DMS114 treated with DMSO at 0.1 percent for 48 hours (cell line): ENCODE measurements at regions not wholly inside any gene's neighbourhood (a gene's known extent, or its start where the extent isn't known, plus 50 kb on each side); places are given as distances from the start of the nearest gene placed in this dataset.
"Not testable (repeated sequence)": the region's sequence is repeated elsewhere in the genome, so short reads cannot be mapped to it uniquely, and the experiment has no call there.

Experiments used
- DNase-seq: peaks from one replicate; lab custom pipeline; 2025; ENCODE audit not compliant: unreplicated experiment; lab: John Stamatoyannopoulos, UW

DNA sequence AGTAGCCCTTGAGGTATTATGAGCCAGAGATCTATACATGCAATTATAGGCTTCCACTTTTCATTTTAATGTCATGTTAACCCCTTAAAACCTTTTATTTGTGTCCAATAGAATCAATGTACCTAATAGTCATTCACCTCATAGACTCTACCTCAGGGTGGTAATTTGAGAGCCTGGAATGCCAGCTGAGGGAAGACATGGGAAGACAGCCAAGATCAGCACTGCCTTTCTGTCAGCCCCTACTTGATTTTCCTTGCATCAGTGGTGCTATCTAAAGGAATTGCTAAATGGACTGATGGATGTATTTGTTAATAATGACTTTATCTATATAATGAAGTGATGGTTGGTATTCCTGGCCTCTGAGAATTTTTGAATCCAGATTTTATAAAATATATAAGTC lies 113.3 kb upstream of the GBE1 start:
- no peak for DNase-seq

DNA sequence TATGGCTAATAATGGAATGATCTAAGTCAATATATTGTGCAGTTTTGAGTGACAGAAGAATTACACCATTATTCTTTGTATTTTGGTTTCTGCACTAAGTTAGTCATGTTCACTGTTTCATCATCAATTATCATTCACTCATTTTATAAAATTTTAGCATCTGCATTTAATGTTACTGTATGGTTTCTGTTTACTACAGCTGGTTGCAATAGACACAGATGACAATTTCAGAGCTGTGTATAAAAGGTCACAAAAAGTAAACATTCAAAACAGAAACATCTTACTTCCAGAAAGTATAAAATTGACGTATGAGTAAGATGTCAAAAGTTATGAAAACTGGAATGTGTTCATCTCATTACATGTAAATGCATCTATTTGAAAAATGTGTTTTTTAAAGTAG lies 111.1 kb upstream of the GBE1 start:
- DNase-seq: no peak

DNA sequence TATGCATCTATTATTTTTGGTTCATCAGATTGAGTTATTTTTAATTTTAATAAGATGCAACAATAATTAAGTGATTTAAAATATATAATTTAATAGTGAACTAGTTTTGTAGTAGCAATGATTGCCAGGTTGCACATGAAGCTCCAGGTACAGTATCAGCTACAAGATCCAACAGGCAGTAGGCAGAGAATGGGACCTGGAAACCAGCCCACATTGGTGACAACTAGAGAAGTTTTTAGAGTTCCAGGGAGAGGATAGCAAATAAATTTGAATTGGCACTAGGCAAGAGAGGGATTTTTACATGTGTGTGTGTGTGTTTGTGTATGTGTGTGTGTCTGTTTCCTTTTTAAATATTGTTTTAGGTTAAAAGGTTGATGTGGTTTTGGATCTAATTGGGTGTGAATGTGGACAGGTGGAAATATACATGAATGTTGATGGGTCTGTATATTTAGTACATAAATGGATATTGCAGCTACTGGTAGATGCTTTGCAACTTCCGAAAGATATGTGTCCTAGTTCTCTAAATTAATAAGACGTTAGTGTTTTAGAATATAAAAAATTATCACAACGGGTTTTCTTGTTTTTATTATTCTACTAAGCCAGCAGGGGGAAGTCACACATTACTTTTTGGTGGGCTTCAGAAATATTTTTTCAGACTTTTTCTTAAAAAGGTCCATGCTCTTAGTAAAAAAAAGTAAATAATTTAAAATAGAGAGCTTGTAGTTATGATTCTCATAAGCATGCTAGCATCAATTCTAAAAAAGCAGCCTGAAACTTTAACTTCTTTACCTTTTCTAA lies 110.1 kb upstream of the GBE1 start:
- DNase-seq: no peak

DNA sequence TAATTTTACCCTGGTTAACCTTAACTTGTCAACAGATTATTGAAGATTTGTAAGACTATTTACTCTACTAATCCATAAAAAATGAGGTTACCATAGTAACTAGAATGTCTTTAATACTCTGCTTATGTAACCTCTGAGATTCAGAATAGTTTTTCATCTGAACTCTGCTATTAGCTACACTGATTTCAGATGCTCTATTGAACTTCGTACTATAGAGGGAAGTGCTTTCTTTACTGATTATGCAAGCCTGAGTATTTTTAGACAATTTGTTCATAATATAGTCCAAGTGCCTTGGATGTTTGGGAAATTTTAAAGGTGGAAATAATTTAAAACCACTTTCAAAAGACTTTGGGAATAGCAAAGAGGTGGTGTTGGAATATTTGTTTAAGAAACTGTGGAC lies 107.9 kb upstream of the GBE1 start:
- no peak for DNase-seq

DNA sequence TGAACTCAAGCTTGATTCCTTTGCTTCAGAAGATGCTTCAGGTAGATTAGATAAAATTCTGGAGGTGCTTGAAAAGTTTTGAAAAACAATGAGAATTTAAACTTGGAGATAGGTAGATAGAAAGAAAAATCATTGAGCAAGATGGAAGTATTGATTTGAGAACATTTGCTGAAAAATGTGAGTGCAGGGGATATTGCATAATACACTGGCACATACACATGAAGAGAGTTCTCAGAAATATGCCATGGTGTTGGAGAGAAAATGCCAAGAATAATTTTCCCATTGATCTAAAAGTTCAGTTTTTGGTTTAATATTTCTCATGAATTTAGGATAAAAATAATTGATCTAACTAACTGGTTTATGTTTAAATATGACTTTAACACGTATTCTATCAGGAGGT lies 107.2 kb upstream of the GBE1 start:
- no peak for DNase-seq

DNA sequence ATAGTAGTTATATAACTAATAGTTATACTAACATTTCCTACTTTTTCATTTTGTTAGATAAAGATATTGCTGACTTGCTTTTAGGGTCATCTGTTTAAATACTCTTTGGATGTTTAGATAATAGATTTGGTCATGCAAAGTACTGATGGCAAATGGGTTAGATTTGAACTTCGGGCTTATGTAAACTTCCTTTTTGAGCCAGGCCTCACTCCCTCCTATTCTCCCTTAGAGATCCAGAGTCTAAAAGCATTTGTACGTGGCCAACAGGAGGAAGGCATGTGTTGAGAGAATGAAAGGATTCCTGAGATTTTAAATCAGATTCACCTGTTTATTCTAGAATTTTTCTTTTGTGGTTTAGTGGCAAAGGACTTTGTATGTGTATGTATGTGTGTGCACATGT lies 106.4 kb upstream of the GBE1 start:
- no peak for DNase-seq

DNA sequence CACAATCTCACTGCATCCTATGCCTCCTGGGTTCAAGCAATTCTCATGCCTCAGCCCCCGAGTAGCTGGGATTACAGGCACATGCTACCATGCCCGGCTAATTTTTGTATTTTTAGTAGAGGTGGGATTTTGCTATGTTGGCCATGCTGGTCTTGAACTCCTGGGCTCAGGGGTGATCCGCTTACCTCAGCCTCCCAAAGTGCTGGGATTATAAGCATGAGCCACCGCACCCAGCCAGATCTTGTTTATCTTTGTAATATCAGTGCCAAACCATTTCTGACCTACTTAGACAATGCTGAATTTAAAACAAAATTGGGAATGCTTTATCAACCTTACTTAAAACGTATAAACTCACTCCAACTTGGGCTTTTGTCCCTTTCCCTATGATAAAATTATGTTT lies 103.7 kb upstream of the GBE1 start:
- not testable (repeated sequence) for DNase-seq

DNA sequence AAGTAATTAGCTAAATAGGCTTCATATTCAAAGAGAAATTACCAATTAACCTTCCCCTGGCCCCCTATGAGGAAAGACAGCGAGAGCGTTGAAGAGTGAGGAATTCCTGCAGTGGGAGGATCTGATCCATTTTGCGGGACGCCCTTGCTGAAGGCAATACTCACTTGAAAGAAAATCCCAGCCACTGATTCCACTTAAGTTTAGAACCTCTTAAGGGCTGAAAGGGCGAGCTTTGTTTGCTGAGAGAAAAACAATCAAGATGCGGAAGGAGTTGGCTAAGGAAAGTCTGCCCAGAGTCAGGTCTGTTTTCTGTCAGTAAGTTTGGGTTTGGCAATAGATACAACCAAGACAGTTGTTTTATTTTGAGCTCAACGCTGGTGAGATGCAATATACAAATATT lies 102.8 kb upstream of the GBE1 start:
- DNase-seq: no peak

DNA sequence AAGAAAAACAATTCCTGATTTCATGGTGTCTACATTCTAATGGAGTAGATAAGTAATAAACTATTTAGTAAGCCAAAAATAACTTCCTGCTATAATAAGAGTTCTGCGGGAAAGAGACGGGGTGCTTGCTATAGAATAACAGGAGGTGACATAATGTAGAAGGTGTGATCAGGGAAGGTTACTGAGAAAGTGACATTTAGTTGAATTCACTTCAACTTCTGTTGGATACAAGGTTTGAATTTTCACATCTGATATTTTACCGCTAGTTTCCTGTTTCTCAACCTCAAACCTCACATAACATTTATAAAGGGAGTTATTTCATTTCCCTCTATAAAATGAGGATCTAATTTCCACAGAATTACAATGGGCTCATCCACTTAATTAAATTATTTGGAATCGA lies 102.3 kb upstream of the GBE1 start:
- DNase-seq: no peak

DNA sequence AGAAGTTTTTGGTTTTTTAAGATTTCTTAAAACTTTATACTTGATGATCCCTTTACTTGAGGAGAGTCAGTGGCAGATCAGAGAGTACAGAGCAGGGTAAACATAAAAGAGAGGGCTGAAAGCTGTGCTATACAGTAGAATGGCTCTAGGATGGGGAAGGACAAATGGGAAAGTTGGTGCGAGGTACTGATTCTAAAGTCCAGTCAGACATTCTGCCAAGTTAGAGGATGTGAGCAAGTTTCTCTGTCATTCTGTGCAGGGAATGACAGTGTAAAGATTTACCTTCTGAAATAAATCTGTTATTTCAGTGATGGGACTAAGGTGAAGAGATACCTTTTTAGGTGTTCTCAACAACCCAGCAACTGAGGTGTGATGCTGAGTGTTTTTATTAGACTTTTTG lies 100.1 kb upstream of the GBE1 start:
- no peak for DNase-seq

DNA sequence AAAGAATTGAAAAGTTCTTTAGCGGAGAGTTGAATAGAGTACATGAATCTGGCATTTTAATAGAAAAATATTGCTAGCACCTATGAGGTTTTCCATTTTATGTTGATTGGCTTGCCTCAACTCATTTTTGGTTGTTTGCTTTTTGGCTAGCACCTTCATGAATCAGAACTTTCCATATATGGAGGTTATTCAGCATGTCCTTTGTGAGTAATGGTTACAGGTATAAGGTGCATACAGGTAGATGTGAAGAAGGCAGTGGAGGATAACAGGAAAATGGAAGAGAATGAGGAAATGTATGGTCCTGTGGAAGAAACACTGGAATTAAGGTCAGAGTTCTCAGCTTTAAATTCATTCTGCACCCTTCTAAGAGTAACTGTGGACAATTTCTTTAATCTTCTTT lies 98.1 kb upstream of the GBE1 start:
- DNase-seq: no peak

DNA sequence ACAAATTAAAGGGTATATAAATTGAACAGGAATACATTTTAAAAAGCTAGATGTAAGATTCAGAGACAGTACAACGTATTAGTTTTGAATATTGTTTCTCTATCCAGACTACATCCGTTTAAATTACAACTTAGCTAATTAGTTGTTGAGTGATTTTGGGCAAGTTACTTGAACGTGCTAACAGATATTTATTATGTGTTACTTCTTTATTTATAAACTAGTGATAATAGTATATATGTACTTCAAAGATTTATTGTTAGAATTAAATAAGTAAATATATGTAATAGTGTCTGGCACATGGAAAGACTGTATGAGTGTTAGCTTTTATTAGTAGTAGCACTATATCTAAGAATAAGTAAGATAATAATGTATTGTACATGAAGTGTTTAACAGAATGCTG lies 92.0 kb upstream of the GBE1 start:
- DNase-seq: no peak

DNA sequence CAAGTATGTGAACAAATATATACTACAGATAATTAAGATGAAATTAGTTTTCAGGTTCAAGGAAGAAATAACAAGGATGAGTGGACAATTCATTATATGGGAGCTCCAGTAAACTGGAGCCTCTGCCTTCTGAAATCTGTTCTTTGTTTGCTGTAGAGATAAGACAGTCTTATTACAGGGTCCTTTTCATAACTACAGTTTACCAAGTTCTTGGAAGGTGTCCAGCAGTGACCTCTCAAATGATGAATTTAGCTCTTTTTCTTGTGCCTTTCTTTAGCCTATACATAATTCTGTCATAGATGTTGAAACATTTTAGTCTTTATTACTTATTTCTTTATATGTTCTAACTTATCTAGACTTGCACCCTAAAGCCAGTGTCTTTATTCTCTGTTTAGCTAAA lies 89.7 kb upstream of the GBE1 start:
- DNase-seq: no peak

DNA sequence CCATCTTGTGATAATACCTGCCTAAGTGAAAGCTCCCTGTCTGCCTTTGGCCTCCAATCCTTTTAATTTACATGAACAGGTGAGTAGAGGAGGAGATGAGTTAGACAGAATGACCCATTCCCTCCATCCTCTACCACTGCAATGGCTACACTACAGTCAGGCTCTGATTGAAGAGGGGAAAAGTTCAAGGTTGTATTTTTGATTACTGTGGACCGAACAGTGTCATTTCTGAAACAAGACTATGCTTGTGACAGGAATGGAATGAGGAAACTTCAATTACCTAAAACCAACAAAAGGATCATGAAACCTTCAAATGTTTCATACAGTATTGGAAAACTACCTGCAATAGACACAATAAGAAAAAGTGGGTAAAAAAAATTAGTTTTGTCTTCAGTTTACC lies 85.5 kb upstream of the GBE1 start:
- DNase-seq: no peak

DNA sequence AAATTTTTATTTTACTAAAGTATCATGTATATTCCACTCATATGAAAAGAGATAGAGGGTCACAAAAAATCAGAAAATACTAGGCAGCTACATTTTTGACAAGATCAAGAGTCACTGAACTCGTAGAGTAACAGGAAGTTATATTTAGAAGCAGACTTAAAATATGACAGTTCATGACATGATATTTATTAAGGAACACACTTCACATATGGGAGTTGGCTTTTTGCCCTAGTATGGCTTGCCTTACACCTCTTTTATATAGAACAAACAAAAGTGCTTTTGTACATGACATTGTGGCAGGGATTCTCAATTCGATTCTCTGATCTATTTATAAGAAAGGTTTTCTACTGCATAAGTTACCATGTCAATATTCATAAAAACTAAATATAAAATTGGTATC lies 80.1 kb upstream of the GBE1 start:
- no peak for DNase-seq

DNA sequence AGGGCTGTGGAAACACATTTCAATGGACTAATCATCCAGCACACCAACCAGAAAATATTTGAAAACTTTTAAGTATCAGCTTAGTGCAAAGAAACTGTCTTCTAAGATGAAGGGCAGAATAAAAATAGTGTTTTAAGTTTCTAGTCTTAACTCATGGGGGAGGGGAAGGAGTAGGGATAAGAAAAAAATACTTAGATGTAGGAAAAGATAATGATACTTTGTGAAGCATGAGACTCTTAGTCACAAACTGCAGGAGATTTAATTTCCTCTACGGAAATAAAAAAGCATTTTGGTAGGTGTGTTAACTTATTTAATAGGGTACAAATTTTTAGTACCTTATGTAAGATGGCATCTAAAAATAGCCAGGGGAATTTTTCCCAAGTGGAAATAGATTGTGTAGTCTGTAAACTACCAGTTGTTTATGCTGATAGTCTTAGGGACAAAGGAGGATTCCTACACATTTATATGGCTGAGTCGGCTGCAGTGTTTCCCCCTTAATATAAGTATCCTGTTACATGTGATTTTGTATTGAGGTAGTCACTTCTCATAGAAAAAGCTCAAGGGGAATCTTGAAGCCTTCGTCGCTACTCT lies 78.2 kb upstream of the GBE1 start:
- no peak for DNase-seq

DNA sequence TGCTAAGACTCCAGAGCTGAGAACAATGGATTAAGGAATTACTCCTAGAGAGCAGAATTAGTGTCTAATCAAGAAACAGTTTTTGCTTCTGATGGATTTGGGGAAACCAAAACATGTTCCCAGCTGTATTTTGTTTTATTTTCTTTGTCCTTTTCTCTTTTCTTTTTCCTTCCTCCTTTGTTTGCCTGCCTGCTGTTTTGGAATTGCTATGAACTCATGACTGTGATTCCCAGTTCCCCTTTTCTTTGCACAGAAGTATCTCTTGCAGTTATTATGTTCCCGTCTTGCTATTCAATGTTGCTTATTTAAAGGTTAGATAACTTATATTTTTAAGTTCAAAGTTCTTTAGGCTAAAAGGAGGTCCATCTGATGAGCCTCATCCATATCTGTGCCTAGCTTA lies 77.0 kb upstream of the GBE1 start:
- no peak for DNase-seq

DNA sequence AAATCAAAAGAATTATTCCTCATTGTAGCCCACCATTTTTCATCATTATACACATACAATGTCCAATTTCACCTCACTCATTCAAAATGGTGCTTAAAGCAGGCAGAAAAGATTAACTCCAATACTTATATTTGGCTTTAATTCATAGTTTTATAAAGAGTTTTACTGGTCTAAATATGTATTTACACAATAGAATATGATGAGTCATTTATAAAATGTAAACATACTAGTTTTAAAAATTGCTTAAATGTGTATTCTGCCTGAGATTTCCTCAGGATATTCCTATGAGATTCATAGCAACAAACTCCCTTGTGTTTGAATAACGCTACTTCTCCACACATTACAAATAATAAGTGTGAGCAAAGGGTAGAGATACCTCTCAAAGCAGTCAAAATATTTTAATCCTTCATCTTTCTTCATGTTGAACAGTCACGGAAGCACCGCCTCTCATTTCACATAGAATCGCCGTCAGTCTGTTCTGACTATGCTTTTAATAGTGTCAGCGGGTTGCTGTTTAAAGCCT lies 75.7 kb upstream of the GBE1 start:
- no peak for DNase-seq

DNA sequence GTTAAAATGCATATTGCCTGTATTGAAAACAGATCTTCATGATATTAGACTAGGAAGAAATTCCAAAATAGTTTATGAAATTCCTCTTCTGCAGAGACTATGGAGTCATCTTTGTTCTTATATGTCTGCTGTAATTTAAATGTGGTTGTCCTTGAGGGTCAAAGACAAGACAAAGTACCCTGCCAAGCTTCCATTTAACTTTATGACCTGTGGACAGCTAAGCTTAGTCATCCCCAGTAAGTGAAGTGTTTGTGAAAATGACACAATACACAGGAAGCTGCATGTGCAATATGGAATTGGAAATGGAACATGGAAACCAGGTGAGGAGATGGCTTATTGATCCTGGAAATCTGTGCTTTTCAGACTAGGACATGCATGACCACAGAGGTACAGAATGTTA lies 68.5 kb upstream of the GBE1 start:
- no peak for DNase-seq

DNA sequence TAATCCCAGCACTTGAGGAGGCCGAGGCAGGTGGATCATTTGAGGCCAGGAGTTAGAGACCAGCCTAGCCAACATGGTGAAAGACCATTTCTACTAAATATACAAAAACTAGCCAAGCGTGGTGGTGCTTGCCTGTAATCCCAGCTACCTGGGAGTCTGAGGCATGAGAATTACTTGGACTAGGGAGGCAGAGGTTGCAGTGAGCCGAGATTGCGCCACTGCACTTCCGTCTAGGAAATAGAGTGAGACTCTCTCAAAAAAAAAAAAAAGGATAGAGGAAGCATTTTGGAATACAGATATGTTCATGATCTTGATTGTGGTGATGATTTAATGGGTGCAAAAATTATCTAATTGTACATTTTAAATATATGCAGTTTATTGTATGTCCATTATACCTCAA lies 67.8 kb upstream of the GBE1 start:
- not testable (repeated sequence) for DNase-seq

DNA sequence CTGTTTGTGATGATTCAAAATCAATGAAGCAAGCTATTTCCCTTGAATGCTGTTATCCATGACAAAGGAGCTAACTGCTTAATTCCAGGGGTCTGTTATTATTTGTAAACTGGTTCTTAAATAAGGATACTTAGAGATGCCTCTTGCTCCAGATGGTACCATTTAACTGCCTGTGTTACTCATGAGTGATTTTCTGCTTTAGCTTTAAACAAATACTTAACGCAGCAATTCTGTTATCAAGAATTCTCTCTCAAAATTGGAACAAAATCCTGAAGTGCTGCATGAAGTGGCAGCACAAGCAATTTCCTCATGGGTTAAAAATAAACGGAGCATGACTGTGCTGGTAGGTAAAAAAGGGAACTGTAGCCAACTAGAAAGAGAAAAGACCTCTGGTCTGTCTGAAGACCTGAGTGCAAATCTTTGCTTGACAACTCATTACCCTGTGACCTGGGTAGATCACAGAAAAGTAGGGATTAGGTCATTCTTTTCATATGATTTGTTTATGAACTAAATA lies 62.5 kb upstream of the GBE1 start:
- no peak for DNase-seq

DNA sequence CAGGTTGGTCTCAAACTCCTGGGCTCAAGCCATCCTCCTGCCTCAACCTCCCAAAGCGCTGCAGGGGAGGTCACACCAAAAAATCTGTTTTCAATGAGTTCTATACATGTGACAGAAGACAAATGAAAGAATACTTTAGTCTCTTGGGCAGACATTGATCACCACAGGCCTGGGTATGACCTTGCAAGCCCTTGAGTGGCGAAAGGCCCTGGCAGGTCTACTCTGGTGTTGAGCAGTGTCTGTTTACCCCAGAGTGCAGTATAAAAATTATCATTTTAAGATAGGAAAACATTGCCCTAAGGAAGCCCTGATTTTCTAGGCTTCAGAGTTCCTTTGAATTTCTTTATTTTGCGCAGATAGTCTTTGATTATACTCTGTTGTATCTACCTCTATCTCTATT lies 61.6 kb upstream of the GBE1 start:
- no peak for DNase-seq
